Cardiac muscle cell (in vitro differentiated cells and primary cell): ENCODE measurements at regions not wholly inside any gene's neighbourhood (a gene's known extent, or its start where the extent isn't known, plus 50 kb on each side); places are given as distances from the start of the nearest gene placed in this dataset.

Source experiments
- DNase-seq, 2 donors: peaks; one replicate each; pipeline versions ENCODE4 v3.0.0 to v3.0.0-alpha.2; 2010 to 2017; ENCODE audit warnings: low read depth in 1 of 2, low spot score in 1 of 2
- H3K27ac ChIP-seq: fragments of 200-600 bp; sonication (generic); 2 replicates; pipeline ENCODE4 v1.5.1; 2016
- H3K27me3 ChIP-seq: fragments of 200-600 bp; sonication (generic); 2 replicates; pipeline ENCODE4 v1.6.0; 2016; ENCODE audit warnings: control low read depth
- H3K36me3 ChIP-seq: fragments of 200-600 bp; sonication (generic); 2 replicates; pipeline ENCODE4 v1.5.1; 2016; ENCODE audit warnings: control low read depth
- H3K4me1 ChIP-seq: fragments of 200-600 bp; sonication (generic); 2 replicates; pipeline ENCODE4 v1.8.1; 2017; ENCODE audit warnings: low read depth, mild to moderate bottlenecking, mixed run types
- H3K4me3 ChIP-seq: fragments of 200-600 bp; sonication (generic); 2 replicates; pipeline ENCODE4 v1.5.1; 2016; ENCODE audit warnings: mild to moderate bottlenecking
- H3K9me3 ChIP-seq: fragments of 200-600 bp; sonication (generic); 2 replicates; pipeline ENCODE4 v1.5.1; 2017; ENCODE audit warnings: low read depth, mild to moderate bottlenecking, control low read depth
- CTCF ChIP-seq: IDR thresholded peaks from 2 replicates; pipeline ENCODE4 v1.5.1; 2012; ENCODE audit warnings: low read depth, mild to moderate bottlenecking, low read length

GRCh38 chr4:180437601-180438000 lies 1805.6 kb upstream of the TENM3 start:
- Histone ChIP-seq H3K4me3 (no peak overlapping the region), H3K4me1 (no peaks in the 10 kb centered on the region), H3K9me3 (no peaks in the 10 kb centered on the region), H3K36me3 (no peaks in the 10 kb centered on the region), H3K27ac (no peak overlapping the region), H3K27me3 (no peaks in the 10 kb centered on the region)
- no peak for TF ChIP-seq CTCF
- no peak for DNase-seq

GRCh38 chr4:180448306-180448705 lies 1794.9 kb upstream of the TENM3 start:
- TF ChIP-seq CTCF: no peak
- H3K4me3 ChIP-seq: no peak overlapping the region

GRCh38 chr4:180449395-180449956 lies 1793.7 kb upstream of the TENM3 start:
- Histone ChIP-seq H3K36me3 (no peaks in the 10 kb centered on the region), H3K27me3 (no peaks in the 10 kb centered on the region), H3K9me3 (no peaks in the 10 kb centered on the region), H3K27ac (no peak overlapping the region), H3K4me3 (peak overlapping the region; percentile 6), H3K4me1 (no peaks in the 10 kb centered on the region)
- TF ChIP-seq CTCF: no peak
- peak; percentile 2 to 55 for DNase-seq

More at GRCh38 chr4:180448306-180448705, 1794.9 kb upstream of the TENM3 start:
- Histone ChIP-seq H3K27ac (no peak overlapping the region), H3K36me3 (no peaks in the 10 kb centered on the region), H3K4me1 (no peaks in the 10 kb centered on the region), H3K27me3 (no peaks in the 10 kb centered on the region), H3K9me3 (no peaks in the 10 kb centered on the region)
- no peak for DNase-seq

- Histone ChIP-seq H3K4me3 (no peak overlapping the region), H3K27ac (no peak overlapping the region), H3K36me3 (no peaks in the 10 kb centered on the region), H3K27me3 (no peaks in the 10 kb centered on the region), H3K9me3 (no peaks in the 10 kb centered on the region), H3K4me1 (no peaks in the 10 kb centered on the region)
- TF ChIP-seq CTCF: no peak
- DNase-seq: no peak
Observed at GRCh38 chr4:180455226-180455625, 1788.0 kb upstream of the TENM3 start.

- no peak for TF ChIP-seq CTCF
- no peak for DNase-seq
- no peaks in the 10 kb centered on the region for H3K27me3 ChIP-seq
- no peak overlapping the region for H3K27ac ChIP-seq
- H3K9me3 ChIP-seq: no peaks in the 10 kb centered on the region
- H3K4me3 ChIP-seq: no peak overlapping the region
- peaks cover 5% of the 10 kb centered on the region for H3K4me1 ChIP-seq
- no peaks in the 10 kb centered on the region for H3K36me3 ChIP-seq
Observed at GRCh38 chr4:180456928-180457327, 1786.3 kb upstream of the TENM3 start.

GRCh38 chr4:180462116-180462515 lies 1781.1 kb upstream of the TENM3 start:
- H3K27ac ChIP-seq: no peak overlapping the region
- no peak overlapping the region for H3K4me3 ChIP-seq
- no peak for DNase-seq
- peaks cover 5% of the 10 kb centered on the region for H3K4me1 ChIP-seq
- TF ChIP-seq CTCF: no peak
- no peaks in the 10 kb centered on the region for H3K27me3 ChIP-seq
- H3K9me3 ChIP-seq: no peaks in the 10 kb centered on the region
- H3K36me3 ChIP-seq: no peaks in the 10 kb centered on the region
